ENCODE measurements at regions not wholly inside any gene's neighbourhood (a gene's known extent, or its start where the extent isn't known, plus 50 kb on each side); places are given as distances from the start of the nearest gene placed in this dataset.

DNA sequence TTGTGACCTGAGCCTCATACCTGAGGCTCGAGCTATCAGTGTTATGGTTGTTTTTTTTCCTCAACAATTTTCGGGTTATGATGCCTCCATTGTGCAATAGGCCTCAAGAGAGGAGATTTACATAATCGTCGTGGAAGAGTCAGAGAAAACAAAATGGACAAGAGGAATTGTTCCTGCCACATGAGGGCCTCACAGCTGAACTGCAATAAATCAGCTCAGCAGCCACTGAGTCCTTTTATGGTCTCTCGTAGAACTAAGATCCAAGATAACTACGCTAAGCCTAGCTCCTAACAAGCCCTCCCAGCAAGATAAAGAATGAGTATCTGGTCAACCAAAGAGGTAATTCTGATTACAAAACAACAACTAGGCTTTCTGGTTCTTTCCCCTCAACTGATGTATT lies 336.8 kb downstream of the WDR11 start:
- no peak for TF ChIP-seq EZH2phosphoT487 (conservative IDR thresholded peaks at IDR 0.05; ENCODE audit: low read length)
- TF ChIP-seq, protein P1, sequence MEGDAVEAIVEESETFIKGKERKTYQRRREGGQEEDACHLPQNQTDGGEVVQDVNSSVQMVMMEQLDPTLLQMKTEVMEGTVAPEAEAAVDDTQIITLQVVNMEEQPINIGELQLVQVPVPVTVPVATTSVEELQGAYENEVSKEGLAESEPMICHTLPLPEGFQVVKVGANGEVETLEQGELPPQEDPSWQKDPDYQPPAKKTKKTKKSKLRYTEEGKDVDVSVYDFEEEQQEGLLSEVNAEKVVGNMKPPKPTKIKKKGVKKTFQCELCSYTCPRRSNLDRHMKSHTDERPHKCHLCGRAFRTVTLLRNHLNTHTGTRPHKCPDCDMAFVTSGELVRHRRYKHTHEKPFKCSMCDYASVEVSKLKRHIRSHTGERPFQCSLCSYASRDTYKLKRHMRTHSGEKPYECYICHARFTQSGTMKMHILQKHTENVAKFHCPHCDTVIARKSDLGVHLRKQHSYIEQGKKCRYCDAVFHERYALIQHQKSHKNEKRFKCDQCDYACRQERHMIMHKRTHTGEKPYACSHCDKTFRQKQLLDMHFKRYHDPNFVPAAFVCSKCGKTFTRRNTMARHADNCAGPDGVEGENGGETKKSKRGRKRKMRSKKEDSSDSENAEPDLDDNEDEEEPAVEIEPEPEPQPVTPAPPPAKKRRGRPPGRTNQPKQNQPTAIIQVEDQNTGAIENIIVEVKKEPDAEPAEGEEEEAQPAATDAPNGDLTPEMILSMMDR (IDR thresholded peaks at IDR 0.05; ENCODE audit: insufficient read depth, low read length, poor library complexity, severe bottlenecking) = no peak
